NCI-H345 (cell line): ENCODE measurements at regions not wholly inside any gene's neighbourhood (a gene's known extent, or its start where the extent isn't known, plus 50 kb on each side); places are given as distances from the start of the nearest gene placed in this dataset.

Source experiments
- DNase-seq: peaks from one replicate; lab custom pipeline; 2025; lab: John Stamatoyannopoulos, UW

DNA sequence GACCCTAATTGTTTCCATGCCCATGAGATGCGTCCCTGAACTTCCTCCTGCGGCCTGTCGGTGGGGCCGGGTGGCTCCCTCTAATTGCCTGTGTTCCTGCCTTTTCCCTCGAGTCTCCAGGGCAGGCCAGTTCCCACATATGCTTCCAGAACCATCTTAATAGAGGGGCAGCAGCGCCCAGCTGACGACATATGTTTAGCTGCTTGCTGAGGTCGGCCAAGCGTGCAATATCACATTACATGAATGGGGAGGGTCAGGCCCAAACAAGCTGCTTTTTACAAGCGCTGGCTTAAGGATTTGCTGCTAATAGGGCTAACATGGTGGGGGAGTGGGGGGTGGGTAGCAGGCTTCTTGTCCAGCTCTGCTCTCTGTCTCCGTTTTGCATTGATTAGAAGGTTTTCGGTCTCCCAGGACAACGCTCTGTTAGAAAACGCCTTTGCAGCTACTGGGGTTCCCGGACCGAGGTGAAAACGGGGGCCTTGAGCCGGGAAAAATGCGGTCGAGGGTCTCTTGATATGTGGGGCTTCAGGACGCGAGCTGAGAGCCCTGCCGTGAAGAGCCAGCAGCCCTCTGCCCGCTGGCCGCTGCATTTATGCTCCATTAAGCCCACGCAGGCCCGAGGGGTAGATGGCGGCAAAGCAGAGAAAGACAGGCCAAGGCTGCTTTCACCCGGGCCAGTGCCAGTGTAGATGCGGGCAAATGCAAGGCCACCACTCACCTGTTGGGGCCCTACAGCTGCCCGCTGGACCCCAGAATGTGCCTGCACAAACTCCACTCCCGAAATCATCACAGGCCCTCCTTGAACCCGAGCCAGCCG, 308.5 kb downstream of the BMP7 start:
- peak; percentile 59 for DNase-seq

DNA sequence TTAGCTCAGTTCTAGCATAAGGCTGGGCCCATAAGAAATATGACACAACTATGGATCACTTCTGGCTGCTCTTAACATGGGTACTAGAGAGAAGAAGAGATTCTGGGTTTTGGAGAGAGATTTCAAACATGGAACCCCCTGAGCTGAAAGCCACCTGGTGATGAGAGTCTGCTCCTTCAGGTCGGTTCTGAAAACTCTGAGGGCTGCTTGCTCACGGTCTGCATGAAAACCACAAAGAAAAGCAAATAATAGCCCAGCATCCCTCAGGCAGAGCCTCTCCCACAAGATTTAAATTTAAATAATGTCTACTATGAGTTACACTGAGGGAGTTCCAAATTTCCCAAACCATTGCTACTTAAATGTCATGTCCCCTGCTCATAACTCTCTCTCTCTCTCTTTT, 301.5 kb downstream of the BMP7 start:
- peak; percentile 36 for DNase-seq

GRCh38 chr20:56967916-56968315, 298.5 kb downstream of the BMP7 start:
- no peak for DNase-seq

DNA sequence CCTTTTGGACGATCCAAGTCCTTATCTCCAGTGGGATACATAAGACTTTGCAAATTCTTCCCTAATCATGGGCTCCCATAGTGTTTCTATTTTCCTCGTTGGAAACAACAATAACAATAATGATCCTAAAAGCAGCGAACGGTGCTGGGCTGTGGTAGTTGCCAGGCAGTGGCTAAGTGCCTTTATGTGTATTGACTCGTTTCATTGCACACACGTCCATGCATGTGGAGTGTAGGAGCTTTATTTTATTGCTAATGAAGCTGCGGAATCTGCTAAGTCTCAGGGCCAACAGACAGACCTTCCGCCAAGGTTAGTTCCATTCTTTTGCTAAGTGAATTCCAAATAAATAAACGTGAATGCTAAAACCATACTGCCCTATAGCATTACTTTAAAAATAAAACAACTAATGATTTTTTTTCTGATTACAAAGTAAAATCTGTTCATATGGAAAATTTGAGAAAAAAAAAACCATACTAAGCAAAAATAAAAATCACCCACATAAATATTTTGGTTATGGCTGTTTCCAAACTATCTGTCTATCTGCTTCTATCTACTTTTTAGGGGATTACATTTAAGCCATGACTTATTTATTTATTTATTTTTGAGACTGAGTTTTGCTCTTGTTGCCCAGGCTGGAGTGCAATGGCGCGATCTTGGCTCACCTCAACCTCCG, 297.9 kb downstream of the BMP7 start:
- no peak for DNase-seq

- peak; percentile 50 for DNase-seq
Measured at GRCh38 chr20:56974499-56975250, 291.8 kb downstream of the BMP7 start.

- no peak for DNase-seq
Measured at GRCh38 chr20:56975838-56976237, 290.6 kb downstream of the BMP7 start.

GRCh38 chr20:56976336-56976735, 290.1 kb downstream of the BMP7 start:
- DNase-seq = no peak

DNA sequence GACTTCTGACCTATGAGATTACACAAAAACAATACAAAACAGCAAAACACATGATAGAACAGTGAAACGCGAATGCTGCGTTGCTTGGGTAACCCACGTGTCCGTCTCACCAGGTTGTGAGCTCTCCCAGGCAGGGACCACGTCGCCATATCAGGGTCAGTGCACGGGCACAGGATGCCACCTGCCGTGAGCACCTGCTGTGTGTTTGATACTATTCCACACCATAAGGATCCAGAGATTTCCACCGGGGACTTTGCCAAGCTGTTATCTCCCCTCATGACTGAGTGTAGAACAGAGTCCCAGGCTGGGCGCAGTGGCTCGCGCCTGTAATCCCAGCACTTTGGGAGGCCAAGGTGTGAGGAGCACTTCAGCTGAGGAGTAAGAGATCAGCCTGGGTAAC, 288.0 kb downstream of the BMP7 start:
- no peak for DNase-seq

DNA sequence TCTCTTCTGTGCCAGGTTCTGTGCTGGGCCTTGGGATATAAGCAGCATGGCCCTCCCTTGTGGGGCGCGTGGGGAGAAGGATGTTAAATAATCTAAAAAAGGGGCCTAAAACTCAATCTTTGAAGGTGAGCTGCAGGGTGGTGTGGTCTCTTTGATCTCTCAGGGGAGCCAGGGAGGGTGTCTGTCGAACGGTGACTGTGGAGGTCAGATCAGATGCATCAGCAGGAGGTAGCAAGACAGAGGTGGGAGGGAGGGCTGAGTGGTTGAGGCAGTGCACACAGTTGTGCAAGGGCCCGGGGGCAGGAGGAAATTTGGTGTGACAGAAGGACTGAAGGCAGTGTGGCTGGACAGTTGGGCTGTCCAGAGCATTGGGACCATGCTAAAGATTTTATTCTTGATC, 287.3 kb downstream of the BMP7 start:
- DNase-seq = no peak

DNA sequence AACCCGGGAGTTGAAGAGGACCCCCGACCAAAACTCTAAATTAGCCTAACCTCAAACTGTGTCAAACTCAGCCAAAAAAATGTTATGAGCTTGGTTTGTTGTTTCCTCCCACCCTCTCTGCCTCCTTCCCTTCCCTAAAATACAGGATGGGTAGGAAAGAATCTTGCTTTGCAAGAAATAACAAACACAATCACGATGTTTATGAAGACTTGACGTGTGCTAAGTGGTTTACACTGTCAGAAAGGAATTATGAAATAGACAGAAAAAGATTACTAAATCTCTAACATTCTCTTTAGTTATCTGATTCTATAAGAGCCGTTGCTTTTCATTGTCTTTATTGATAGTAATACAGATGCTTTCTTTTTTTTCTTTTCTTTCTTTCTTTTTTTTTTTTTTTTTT, 285.1 kb downstream of the BMP7 start:
- no peak for DNase-seq

GRCh38 chr20:56983813-56984212, 282.6 kb downstream of the BMP7 start:
- DNase-seq = no peak

DNA sequence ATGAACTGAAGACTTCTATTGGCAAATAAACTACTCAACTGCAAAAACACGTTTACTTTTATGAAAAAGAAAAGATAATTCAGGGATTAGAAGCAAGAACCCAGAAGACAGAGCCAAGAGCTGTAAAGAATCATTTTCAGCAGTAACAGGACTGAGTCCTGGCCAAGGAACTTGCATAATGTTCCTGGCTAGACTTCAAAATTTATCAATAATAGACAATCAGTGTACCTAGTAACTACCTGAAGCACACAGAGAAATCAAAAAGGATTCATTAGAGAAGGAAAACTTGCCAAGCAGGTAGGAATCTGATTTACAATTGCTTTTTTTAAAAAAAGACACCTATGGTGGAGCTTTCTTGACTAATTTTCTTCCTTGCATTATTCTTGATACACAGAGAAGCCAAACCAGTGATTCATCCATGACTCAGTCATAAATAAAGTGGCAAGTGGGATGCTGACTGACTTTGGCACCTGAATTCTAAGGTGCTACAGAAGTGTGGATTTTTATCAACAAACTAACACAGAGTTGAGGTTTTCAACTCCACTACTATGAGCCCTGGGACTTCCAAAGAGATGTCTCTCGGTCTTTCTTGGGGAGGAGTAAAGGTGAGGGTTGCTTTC, 281.3 kb downstream of the BMP7 start:
- DNase-seq = no peak

DNA sequence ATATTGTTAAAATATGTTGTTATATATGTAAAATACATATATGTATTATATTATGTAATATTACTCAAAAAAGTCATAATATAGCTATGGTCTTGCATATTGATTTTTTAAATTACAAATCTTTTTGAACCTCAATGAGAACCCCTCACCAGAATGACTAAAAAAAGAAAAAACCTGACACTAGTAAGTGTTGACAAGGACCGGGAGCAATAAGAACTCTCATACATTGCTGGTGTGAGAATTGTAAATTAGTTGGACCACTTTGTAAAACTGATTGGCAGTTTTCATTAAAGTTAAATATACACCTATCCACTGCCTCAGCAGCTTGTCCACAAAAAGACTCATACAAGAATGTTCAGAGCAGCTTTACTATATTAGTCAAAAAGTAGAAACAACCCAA, 280.0 kb downstream of the BMP7 start:
- DNase-seq = no peak

- no peak for DNase-seq
Measured at GRCh38 chr20:56986931-56987720, 279.3 kb downstream of the BMP7 start.

- no peak for DNase-seq
Measured at GRCh38 chr20:56987986-56988385, 278.5 kb downstream of the BMP7 start.

DNA sequence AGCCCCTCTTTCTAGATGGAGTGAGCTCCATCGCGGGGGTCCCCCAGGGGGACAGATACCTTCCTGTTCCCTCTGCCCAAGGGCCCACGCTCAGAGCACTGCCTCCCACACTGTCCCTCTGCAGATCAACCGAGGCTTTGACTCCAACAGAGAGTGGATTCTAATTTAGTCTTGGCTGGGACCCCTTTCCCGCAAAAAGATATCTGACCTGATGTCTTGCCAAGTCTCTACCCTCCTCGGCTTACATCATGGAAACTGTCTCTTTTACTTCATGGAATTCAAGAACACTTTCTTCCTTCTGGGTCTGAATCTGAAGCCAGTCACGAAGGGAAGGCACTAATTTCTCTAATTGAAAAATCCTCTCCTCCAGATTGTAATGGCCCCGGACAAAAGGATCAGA, 278.0 kb downstream of the BMP7 start:
- DNase-seq = no peak

GRCh38 chr20:56989516-56989915, 276.9 kb downstream of the BMP7 start:
- DNase-seq = no peak

DNA sequence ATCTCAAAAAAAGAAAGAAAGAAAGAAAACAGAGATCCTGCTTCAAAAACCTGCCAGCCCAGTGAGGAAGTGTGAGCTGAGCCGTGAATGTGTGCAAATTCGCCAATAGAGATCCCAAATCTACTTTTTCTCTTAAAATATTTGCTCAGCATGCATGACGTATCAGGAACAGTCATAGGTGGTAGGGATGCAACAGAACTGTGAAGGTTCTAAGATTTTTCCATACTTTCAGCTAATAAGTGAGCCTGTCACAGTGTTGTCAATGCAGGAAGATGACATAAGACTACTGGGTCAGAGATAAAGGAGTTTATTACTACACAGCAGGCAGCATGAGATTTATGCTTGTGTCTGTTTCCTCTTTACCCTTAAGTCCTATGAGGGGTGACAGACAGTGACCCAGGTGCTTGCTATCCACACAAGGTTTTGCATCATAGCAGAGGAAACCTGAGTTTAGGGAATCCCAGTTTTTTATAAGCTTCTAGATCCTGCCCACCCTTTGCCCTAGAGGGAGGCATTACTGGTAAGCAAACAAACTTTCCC, 273.4 kb downstream of the BMP7 start:
- no peak for DNase-seq

- no peak for DNase-seq
Measured at GRCh38 chr20:56994006-56994405, 272.4 kb downstream of the BMP7 start.

- DNase-seq = no peak
Measured at GRCh38 chr20:56995149-56995548, 271.3 kb downstream of the BMP7 start.

GRCh38 chr20:56995635-56996075, 270.8 kb downstream of the BMP7 start:
- peak; percentile 24 for DNase-seq
